GM21529 (cell line): ENCODE measurements at regions not wholly inside any gene's neighbourhood (a gene's known extent, or its start where the extent isn't known, plus 50 kb on each side); places are given as distances from the start of the nearest gene placed in this dataset.

Experiments used
- ATAC-seq: cut with Tn5 transposase; IDR thresholded peaks from one replicate; pipeline ENCODE4 v1.9.1; 2021; ENCODE audit not compliant: unreplicated experiment

DNA sequence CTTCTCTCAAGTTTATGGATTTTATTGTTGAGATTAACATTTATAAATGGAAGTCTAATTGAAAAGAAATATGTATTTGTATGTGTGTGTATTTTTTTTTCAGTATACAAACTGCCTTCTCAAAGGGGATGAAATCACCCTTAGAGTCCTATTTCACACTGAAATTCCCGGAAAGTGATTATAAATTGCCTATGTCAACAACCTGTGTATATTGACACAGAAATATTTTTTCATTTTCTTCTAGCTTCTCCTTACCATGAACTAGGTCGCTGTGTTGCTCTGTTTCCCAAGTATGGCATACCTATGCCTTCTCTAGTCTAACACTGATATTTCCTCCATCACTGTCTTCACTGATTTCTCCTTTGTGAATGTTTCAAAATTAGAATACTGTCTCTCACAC, 444.0 kb upstream of the AZI2 start:
- no peak for ATAC-seq

DNA sequence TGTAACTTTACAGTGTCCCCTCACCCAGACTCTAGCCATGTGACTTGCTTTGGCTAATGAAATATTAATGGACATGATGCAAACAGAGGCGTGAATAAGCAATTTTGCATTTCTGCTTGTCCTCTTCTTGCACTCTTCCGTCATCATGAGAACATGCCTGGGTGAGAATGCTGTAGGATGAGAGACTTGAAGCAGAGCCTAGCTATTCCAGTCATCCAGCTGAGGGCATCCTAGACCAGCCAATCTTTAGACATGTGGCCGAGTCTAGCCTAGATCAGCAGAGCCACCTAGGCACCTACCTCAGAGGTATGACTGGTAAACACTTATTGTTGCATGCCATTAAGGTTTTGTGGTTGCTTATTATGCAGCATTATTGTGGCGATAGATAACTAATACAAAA, 450.5 kb upstream of the AZI2 start:
- ATAC-seq: no peak

DNA sequence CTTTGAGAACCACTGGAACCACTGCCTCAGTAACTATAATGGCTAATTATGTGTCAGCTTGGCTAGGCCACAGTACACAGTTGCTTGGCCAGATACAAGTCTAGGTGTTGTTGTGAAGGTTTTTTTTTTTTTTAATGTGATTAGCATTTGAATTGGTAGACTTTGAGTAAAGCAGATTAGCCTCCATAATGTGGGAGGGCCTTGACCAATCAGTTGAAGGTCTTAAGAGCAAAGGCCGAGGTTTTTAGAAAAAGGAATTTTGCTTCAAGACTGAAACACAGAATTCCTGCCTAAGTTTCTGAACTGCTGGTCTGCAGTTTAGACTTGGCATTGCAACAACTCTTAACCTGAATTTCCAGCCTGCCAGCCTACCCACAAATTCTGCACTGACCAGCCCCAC, 451.6 kb upstream of the AZI2 start:
- ATAC-seq: no peak

DNA sequence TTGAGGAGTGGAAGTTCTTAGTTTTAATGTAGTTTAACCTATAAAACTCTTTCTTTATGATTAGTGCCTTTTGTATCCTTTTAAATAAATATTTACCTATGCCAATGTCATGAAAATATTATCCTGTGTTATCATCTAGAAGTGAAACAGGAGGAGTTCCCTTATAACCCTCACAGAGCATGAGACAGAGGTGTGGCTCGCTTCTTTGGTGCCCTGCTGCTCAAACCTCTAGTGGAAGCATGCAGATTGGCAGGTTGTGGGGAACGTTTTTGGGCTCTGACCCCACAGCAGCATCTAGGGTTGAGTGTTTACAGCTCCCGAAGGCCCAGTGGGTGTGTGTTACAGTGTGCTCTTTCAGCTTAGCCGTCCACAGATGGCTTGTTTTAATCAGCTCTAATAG, 459.4 kb upstream of the AZI2 start:
- ATAC-seq: no peak

DNA sequence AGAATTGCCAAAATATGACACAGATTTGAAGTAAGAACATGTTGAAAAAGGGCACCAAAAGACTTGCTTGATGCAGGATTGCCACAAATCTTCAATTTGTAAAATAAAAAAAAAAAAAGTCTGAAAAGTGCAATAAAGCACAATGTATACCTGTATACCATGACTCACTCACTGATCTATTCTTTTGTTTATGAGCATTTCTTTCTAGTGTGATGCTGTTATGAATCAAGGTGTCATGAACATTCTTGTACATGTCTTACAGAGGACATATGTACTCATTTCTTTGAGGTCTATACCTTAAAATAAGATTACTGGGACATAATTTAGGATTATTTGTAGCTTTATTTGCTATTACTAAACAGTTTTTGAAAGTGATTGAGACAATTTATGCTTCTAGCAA, 464.9 kb upstream of the RBMS3 start:
- ATAC-seq: no peak

DNA sequence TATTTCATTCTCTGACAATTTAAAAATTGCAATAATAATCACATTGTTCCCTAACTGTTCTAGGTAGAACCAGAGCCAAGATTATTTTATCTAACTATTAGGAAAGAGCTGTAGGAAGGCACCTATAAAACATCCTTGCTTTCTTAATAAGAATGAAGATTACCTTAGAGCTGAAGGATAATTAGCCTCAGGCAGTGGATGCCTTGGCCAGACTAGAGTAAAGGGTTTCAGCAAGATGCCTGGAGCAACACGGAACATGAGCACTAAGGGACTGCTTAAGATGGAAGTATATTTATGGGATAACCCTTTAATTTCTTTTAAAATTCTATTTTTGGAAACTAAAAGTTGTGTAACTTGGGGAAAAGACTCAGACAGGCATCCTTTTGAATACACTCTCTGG, 456.6 kb upstream of the RBMS3 start:
- no peak for ATAC-seq

DNA sequence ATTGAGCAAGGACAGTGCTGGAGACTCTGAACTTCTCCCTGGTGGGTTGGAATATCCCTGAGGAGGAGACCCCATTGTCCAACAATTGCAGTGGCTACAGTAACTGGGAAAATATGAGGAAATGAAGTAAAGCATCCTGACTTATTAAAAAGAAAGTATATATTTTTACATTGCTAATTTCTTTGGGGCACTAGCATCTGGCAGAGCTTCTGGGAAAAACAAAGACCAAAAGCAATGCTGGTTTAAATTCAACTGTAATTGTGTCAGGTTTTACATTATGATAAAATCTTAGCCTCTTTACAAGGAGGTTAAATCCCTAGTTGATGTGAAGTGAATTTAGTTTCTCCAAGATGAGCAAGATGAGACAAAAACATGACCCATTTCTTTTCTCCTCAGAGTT, 454.0 kb upstream of the RBMS3 start:
- ATAC-seq: no peak

DNA sequence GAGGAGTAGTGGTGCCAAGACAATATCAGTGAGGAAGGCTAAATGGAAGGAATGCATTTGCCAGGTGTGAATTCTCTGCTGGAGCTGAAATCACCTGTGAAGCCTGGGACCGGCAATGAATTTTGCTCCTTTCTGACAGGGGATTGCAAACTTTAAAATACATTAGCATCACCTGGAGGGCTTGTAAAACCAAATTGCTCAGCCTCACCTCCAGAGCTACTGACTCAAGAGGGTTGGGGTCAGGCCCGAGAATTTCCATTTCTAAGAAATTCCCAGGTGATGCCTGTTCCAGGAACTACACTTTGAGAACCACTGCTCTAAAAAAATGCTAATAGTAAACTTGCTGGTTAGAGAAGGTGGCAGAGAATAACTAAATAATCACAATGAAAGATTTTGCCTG, 445.6 kb upstream of the RBMS3 start:
- no peak for ATAC-seq

DNA sequence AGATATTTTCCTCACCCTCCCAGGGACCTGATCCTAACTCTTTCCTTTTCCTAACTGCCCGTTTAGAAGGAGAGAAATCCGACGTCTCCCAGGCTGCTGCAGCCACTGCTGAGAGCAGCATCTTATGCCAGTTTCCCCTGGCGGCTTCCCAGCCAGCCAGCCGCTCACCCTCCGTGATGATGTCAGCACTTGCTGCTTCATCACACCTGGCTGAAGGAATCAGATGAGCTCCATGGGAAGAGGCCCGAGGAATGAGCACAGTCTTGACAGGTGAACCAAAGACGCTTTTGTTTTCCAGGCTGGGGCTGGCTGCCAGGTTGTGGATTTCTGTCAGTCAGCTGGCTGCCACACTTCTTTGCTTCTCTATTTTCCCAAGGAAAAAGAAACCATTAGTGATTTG, 445.1 kb upstream of the RBMS3 start:
- no peak for ATAC-seq

DNA sequence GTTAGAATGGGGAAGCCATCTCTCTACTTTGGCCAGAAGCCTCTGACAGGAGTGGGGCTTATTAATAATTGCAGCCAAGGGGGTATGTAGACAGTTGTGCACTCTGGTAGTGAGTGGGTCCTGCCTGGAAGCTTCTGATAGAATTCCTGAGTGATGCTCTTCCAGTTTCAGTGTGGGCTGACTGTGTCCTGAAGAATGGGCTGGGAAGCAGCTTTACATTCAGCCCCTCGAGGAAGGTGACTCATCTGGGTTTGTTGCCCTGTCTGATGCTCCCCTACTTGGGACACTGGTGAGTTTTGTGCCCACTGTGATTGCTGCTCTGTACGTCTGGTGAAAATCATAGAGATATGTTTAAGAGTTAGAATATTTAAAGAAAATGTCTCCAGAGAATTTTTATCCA, 444.7 kb upstream of the RBMS3 start:
- ATAC-seq: no peak

DNA sequence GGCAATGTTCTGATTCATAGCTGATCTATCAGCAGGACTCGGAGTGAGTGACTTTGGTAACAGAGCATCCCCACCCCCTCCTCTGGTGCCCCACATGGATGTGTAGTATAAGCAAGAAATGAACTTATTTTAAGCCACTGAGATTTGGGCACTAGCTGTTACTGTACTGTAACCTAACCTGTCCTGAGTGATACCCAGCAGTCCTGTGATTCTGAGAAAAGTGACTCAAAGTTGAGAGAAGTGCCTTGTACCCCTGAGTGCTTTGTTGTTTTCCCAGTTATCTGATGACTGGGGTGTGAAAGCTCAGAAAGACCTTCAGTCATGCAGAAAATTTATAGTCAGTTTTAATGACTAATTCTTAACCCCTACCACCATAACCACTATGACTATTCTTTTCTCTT, 439.9 kb upstream of the RBMS3 start:
- peak; percentile 66 for ATAC-seq

DNA sequence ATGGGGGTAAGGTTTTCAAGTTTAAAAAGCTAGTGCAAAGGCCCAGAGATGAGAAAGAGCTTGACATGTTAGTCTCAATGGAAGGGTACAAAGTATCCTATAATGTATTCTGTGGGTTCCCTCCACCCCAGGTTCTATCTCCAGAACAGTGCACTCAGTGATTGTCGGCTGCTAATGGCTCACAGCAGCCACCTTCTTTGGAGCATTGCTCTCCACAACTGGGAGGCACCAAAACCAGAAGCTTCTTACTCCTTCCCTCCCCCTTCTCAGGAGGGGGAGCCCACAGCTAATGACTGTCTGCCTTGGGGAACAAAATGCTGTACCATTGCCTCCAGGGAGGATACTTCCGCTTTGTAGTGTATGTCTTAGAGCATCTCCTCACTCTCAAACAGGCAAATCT, 439.4 kb upstream of the RBMS3 start:
- peak; percentile 20 for ATAC-seq

DNA sequence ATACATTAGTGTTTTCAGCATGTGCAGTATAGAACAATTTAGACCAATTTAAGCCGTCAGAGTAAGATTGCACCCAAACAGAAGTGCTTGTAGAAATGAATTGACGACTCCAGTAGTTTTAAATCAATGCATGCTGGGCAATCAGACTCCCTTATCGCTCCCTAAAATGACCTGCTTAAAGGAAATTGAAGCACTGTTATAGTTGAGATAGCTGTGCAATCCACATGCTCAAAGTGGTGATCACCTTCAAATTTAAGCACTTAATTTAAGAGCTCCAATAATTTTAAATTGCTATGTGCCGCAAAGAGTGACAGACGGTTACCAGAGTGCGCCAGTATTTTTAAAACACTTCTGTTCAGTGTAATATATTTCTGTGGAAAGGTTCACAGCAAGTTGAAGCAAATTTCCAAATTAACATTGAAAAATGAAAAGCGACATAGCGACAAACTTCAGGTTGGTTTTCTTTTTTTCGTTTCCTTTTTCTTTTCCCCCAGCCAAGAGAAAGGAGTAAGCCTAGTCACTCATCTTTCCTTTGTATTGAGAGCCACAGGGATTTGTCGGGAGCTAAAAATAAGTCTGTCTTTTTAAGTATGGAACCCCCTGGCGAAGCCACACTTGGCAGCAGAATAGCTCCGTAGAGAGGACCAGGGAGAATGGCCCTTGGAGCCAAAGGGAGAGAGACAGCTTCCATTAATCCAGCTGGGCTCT, 436.4 kb upstream of the RBMS3 start:
- ATAC-seq: no peak

DNA sequence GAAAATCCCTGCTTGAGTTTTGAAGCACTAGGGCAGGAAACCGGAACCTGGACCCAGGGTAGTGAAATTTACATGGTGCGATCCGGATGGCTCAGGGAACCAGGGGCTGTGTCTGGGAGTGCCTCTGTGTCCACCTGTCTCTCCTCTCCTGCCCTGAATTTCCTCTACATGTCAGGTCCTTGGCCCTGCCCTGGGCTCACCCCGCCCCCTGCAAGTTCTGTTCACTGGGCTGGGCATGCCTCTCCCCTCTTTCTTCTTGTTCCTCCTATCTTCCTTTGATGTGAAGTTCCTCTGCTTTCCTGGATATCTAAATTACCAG, 435.9 kb upstream of the RBMS3 start:
- ATAC-seq: no peak

DNA sequence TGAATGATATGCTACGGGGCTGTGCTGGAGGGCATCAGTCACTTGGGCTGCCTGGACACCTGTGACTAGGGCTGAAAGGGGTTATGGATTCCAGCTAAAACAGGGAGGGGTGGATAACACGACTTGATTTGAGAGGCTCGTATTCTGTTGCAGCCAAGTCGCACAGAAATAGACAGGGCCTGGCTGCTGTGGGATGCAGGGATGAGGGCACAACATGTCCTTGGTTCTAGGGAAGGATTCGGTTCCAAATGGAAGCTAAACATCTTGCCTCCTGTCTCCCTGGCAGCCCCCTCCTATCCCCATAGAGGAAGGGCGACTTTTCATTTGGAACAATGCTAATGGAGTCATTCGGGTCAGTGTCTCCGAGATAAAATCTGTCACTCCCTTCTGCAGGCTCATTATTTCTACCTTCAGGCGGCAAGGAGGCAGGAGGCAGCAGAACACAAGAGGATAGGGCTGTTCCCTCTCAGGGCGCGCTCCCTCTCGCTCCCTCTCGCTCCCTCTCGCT, 433.8 kb upstream of the RBMS3 start:
- no peak for ATAC-seq

DNA sequence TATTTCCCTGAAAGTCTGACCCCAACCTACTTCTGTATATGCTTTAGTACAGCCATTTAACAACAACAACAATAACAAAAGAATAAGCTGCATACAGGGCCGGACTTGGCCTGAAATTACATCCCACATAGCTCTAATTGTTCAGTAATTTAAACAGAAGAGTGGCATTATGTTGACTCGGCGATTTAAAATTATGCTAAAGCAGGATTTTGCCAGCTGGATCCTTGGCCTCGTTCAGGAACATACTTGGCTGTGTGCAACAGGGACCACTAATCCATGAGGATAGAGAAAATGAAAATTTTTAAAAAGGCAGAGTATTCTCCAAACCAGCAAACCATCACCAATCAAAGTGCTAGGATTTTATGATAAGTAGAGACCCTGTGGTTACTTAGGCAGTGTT, 433.1 kb upstream of the RBMS3 start:
- ATAC-seq: no peak

DNA sequence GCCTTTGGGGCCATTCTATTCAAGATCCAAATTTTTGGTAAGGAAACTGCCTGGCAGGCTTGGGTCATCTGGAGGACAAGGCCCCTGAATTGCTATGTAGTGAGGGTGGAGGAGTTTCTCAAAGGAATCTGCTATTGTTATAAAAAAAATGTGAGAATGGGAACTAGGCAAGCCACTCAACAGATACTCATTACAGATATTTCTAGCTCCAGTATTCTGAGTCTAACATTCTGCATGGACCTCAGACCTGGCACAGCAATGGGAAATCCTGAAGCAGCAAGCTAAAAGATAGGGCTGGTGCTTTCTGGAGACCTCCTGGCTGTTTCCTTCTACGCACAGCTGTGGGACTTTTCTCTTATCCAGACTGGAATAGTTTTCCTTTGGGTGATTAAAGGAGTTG, 430.7 kb upstream of the RBMS3 start:
- ATAC-seq: no peak

DNA sequence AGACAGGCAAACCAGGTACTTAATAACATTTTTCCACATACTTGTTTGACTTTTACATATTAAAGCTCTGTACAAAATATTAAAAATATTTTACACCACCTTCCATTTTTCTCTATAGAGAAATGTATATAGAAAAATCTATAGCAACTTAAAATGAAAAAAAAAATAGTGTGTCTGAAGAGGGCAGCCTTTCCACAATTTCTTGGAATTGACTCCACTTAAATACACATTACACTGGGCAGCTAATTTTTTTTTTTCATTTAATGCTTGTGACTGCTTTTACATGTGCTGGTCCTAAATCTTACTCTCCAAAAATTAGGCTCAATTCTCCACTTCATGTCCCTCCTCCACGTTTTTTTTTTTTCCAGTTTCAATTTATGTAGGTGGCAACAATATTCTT, 427.0 kb upstream of the RBMS3 start:
- no peak for ATAC-seq

DNA sequence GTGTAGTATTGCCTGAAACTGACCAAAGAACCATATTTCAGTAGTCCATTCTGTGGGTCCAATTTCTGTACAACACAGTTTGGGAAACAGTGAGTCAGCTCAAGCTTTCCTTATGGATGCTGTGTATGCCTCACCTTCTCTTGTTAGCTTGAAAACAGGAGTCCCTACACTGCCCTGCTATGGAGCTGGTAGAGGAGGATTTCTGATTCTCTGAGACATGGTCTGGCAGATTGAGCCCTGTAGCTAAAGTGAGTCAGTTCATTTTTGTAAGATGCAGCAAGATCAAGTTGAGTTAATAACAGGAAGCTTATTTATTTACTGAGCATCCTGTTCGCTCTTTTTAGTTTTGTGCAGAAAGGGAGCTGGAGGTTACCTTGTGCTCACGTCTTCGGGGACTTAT, 424.1 kb upstream of the RBMS3 start:
- ATAC-seq: no peak

DNA sequence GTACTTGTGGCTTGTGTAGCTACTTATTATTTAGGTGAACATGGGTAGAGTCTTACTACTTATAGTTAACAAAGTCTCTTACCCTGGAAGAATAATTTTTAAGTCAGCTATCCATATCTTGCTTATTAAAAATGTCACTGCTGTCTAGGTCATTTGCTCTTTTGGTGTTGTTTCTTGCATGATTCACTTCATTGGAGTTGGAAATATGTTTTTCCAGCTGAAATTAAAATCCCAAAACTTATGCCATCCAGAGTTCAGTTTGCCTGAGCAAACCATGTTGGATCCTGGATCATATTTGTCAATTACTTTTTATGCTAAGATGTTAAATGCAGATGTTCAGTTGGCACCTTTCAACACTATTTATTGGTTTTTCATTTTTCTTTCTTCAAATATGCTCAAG, 421.0 kb upstream of the RBMS3 start:
- ATAC-seq: no peak

DNA sequence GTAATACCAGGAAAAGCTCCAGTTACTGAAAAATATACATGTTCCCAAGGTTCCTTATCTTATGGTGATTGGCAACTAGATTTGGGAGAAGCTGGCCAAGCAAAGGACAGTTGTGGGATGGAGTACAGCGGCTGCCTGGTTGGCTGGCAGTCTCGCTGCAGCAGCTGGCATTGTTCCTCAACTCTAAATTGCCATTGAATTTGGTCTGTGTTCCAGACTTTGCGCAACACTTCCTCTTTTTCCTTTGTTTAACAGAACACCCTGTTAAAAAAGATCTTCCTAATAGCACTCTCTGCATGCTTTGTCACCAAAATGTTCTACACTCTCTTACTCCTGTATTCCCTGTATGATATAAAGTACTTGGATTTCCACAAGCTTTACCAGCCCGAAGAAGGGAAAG, 420.6 kb upstream of the RBMS3 start:
- no peak for ATAC-seq

DNA sequence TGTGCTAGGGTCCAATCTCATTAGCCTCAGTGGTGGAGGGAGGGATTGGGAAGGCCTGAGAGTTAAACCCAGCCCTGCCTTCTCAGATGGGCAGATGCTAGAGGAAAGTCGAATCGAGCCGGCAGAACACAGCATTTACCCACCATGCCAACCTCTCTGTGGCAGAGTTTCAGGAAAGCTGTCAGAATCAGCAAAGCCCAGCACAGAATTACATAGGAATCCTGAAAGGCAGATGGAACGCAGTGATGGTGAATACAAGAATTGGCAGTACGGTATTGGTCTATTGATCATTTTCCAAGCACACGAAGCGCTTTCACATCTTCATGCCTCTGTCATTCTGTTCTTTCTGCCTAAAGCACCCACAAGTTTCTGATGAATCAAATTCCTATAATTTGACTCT, 417.7 kb upstream of the RBMS3 start:
- no peak for ATAC-seq

DNA sequence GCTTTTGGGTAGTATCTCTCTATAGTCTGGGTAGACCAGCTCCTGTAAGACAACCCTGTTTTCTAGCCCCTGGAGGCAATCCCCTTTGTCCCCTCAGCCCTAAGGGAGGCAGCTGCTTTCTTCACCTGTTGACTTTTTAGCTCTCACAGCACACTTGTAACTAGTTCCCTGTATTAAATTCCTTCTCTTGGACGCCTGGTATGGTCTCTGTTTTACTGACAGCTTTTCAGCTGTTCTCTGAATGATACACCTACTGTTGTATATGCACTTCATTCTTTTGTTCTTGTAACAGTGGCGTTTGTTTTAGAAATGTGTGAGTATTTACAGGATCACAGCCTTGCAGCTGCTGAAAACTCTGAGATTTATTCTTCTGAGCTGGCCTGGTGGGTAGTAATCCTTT, 413.0 kb upstream of the RBMS3 start:
- no peak for ATAC-seq

DNA sequence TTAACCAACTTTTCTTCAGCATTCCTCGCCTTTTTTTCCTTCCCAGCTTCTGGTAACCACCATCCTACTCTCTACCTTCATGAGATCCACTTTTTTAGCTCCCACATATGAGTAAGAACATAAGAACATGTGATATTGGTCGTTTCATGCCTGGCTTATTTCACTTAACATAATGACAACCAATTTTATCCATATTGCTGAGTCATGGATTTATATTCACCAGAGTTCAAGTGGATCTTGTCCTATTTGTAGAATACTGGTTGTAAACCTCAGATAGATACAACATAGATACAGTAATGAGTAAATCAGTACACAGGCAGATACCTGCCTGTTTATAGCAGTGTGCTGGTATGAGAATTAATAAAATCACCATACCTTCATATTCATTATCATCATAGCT, 412.0 kb upstream of the RBMS3 start:
- ATAC-seq: no peak
